CD4-positive, CD25-positive, alpha-beta regulatory T cell (primary cell): ENCODE measurements at regions not wholly inside any gene's neighbourhood (a gene's known extent, or its start where the extent isn't known, plus 50 kb on each side); places are given as distances from the start of the nearest gene placed in this dataset.

Experiments used
- ATAC-seq, 2 donors: fragments of 150-1000 bp; cut with Tn5 transposase; one replicate each; pipeline ENCODE4 v1.10.0; 2021; ENCODE audit warnings: low read depth in 2 of 2, moderate number of reproducible peaks in 2 of 2, moderate library complexity in 1 of 2
- DNase-seq, 3 donors: peaks; one replicate each; pipeline versions ENCODE4 v3.0.0 to v3.0.0-alpha.2; 2012 to 2022; ENCODE audit warnings: mixed read lengths in 1 of 3
- H3K27ac ChIP-seq: one replicate; pipeline ENCODE4 v1.7.0; 2013; ENCODE audit warnings: mild to moderate bottlenecking, low read length; ENCODE audit not compliant: insufficient read depth, poor library complexity, severe bottlenecking
- H3K27me3 ChIP-seq: one replicate; pipeline ENCODE4 v1.7.0; 2013; ENCODE audit warnings: low read length; ENCODE audit not compliant: control insufficient read depth, insufficient read depth
- H3K36me3 ChIP-seq: one replicate; pipeline ENCODE4 v1.7.0; 2013; ENCODE audit warnings: mild to moderate bottlenecking, low read length, moderate library complexity; ENCODE audit not compliant: control insufficient read depth, insufficient read depth
- H3K4me1 ChIP-seq: 2 replicates; pipeline ENCODE4 v1.7.0; 2013; ENCODE audit warnings: mild to moderate bottlenecking, low read length; ENCODE audit not compliant: insufficient read depth, control insufficient read depth, poor library complexity, severe bottlenecking
- H3K4me3 ChIP-seq: one replicate; pipeline ENCODE4 v1.7.0; 2013; ENCODE audit warnings: low read depth, mild to moderate bottlenecking, low read length, moderate library complexity
- H3K9me3 ChIP-seq, 2 experiments: 1 replicate in 1 of 2; 2 replicates in 1 of 2; pipeline ENCODE4 v1.7.0; 2013; ENCODE audit warnings: low read length in 2 of 2, mild to moderate bottlenecking in 1 of 2, moderate library complexity in 1 of 2; ENCODE audit not compliant: control insufficient read depth in 2 of 2
- H3K27ac Mint-ChIP-seq, 3 donors: one replicate each; pipeline ENCODE4 v1.8.0; 2020 to 2022; ENCODE audit warnings: mild to moderate bottlenecking in 3 of 3, mixed read lengths in 3 of 3, moderate library complexity in 2 of 3
- H3K27me3 Mint-ChIP-seq: one replicate; pipeline ENCODE4 v1.8.0; 2022; ENCODE audit warnings: mild to moderate bottlenecking, mixed read lengths
- H3K36me3 Mint-ChIP-seq: one replicate; pipeline ENCODE4 v1.8.0; 2020; ENCODE audit warnings: mixed read lengths
- H3K4me1 Mint-ChIP-seq, 4 donors: one replicate each; pipeline ENCODE4 v1.8.0; 2020 to 2022; ENCODE audit warnings: mixed read lengths in 4 of 4, mild to moderate bottlenecking in 1 of 4
- H3K4me3 Mint-ChIP-seq, 4 donors: one replicate each; pipeline ENCODE4 v1.8.0; 2020 to 2022; ENCODE audit warnings: mild to moderate bottlenecking in 4 of 4, mixed read lengths in 4 of 4, moderate library complexity in 3 of 4
- H3K9me3 Mint-ChIP-seq, 7 donors: one replicate each; pipeline ENCODE4 v1.8.0; 2020 to 2022; ENCODE audit warnings: mixed read lengths in 7 of 7, mild to moderate bottlenecking in 3 of 7, moderate library complexity in 2 of 7

DNA sequence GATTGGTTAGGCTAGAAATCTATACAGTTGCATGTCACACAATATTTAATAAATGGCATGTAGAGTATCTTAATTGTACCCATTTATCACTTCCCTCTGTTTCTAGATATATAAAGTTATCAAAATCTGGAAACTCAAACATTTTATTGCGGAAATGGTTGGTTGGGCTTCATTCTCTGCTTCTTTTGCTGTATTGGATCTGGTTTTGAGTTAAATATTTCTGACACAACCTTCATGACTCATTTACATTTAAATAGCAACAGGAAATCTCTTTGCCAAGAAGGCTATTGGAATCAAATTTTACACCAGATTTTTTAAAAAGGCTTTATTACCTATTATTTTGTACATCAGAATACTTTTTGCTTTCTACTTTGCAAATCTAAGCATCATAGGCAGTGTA is 153.8 kb downstream of the EBLN2 start:
- Mint-ChIP-seq H3K27me3 (peaks cover 16% of the 10 kb centered on the region), H3K36me3 (no peaks in the 10 kb centered on the region), H3K4me3 (no peak overlapping the region), H3K4me1 (no peaks in the 10 kb centered on the region), H3K9me3 (peaks cover 0 to 4% (median 0%) of the 10 kb centered on the region in 7 donors), H3K27ac (no peak overlapping the region)
- Histone ChIP-seq H3K27ac (no peak overlapping the region), H3K4me1 (no peaks in the 10 kb centered on the region), H3K4me3 (no peak overlapping the region), H3K36me3 (no peaks in the 10 kb centered on the region), H3K27me3 (no peaks in the 10 kb centered on the region), H3K9me3 (no peaks in the 10 kb centered on the region)
- no peak for ATAC-seq
- no peak for DNase-seq

DNA sequence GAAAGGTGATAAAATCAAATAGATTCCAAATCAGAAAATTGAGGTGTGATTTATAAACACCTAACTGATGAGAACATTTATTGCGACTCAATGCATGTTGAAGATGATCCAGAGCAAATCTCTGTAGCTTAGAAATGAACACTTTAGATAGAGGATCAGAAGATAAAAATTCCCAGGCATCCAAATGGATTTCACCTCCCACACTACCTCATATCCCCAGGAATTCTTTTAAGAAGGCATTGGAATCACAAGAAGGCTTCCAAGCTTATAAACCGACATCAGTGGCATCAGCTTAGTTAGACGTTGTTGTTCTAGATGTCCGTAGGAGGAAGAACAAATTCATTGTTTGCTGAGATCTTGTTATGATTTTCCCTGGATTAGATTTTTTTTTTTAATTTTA is 154.4 kb downstream of the EBLN2 start:
- H3K27ac Mint-ChIP-seq = no peak overlapping the region
- Histone ChIP-seq H3K27me3 (no peaks in the 10 kb centered on the region), H3K36me3 (no peaks in the 10 kb centered on the region), H3K4me1 (no peaks in the 10 kb centered on the region), H3K27ac (no peak overlapping the region), H3K4me3 (no peak overlapping the region), H3K9me3 (no peaks in the 10 kb centered on the region)
- ATAC-seq (no peak), DNase-seq (no peak)
- no peaks in the 10 kb centered on the region for H3K36me3 Mint-ChIP-seq
- peaks cover 16% of the 10 kb centered on the region for H3K27me3 Mint-ChIP-seq
- peaks cover 0 to 4% (median 0%) of the 10 kb centered on the region in 7 donors for H3K9me3 Mint-ChIP-seq
- no peaks in the 10 kb centered on the region for H3K4me1 Mint-ChIP-seq
- H3K4me3 Mint-ChIP-seq = no peak overlapping the region

DNA sequence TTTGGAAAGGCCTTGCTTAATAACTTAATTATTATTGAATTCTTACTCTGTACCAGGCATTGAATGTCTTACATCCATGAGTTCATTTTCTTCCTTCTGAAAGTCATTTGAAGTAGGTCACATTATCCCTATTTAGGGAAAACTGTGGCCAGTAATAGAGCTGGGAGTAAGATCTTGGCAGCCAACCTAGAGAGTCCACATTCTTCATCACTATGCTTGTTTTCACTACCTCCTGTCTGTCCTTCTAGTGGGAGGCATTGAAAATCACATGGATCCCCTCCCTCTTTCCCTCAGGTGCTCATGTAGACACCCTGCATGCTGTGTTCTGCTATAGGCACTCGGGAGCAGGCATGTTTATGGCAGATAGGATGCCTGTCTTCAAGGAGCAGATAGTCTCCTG is 154.9 kb downstream of the EBLN2 start:
- Mint-ChIP-seq H3K27ac (no peak overlapping the region), H3K36me3 (no peaks in the 10 kb centered on the region), H3K27me3 (peaks cover 16% of the 10 kb centered on the region), H3K4me1 (no peaks in the 10 kb centered on the region), H3K4me3 (no peak overlapping the region), H3K9me3 (peaks cover 0 to 4% (median 0%) of the 10 kb centered on the region in 7 donors)
- H3K4me1 ChIP-seq = no peaks in the 10 kb centered on the region
- H3K27ac ChIP-seq = no peak overlapping the region
- DNase-seq = no peak
- no peaks in the 10 kb centered on the region for H3K27me3 ChIP-seq
- H3K36me3 ChIP-seq = no peaks in the 10 kb centered on the region
- no peak for ATAC-seq
- H3K9me3 ChIP-seq = no peaks in the 10 kb centered on the region
- no peak overlapping the region for H3K4me3 ChIP-seq

DNA sequence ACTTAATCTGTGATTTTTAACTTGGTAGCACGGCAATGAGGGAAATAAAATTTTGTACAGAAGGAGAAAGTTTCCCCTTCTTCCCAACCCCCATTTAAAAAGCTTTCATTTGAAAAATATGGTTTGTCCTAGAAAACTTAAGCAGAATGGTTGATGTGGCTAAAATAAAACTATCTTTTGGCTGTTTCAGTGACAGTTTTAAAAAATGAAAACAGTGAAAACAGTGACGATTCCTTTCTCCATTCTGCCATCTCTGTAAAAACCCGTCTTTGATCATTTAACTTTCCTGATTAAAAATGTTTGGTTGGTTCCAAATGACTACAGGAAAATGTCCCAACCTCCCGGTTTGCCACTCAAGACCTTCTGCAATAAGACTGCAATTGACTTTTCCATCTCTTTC is 160.7 kb downstream of the EBLN2 start:
- Mint-ChIP-seq H3K36me3 (no peaks in the 10 kb centered on the region), H3K4me1 (no peaks in the 10 kb centered on the region), H3K27me3 (peaks cover 9% of the 10 kb centered on the region), H3K27ac (no peak overlapping the region), H3K4me3 (no peak overlapping the region), H3K9me3 (peaks cover 0 to 4% (median 0%) of the 10 kb centered on the region in 7 donors)
- Histone ChIP-seq H3K4me1 (no peaks in the 10 kb centered on the region), H3K27ac (no peak overlapping the region), H3K36me3 (no peaks in the 10 kb centered on the region), H3K4me3 (no peak overlapping the region), H3K9me3 (no peaks in the 10 kb centered on the region), H3K27me3 (no peaks in the 10 kb centered on the region)
- no peak for ATAC-seq
- DNase-seq = no peak

DNA sequence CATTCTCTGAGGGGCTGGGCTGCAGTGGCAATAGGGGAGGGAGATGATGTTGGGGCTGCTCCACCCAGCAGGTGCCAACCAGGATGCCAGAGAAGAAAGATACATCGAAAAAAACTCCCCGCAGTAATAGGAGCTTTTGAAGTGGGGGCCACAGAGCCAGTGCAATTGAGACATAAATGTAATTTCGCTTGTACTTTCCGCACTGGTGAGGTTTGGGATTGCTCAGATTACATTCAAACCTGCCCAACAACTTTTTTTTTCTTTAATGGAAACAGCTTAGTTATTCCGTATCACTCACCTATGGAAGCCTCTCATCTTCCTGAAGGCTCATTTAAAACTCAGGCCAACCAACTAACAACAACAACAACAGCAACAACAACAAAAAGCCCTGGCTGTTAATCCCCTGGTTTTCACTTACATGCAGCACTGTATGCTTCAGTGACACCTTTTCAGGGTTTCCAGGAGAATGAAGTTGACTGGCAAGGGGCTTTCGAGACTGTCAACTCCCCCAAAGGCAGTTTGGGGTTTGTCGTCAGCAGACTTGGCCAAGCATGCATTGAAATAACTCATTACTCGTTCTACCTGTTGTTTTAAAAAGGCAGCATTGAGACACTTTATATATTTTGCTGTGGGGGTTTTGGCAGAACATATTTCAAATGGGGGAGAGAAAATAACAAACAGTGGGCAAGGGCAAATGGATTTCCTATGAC is 163.8 kb downstream of the EBLN2 start:
- no peak overlapping the region for H3K4me3 Mint-ChIP-seq
- DNase-seq = no peak
- Histone ChIP-seq H3K4me1 (no peaks in the 10 kb centered on the region), H3K36me3 (no peaks in the 10 kb centered on the region), H3K27me3 (no peaks in the 10 kb centered on the region), H3K9me3 (no peaks in the 10 kb centered on the region), H3K4me3 (no peak overlapping the region), H3K27ac (no peak overlapping the region)
- peaks cover 0 to 4% (median 0%) of the 10 kb centered on the region in 7 donors for H3K9me3 Mint-ChIP-seq
- no peak overlapping the region for H3K27ac Mint-ChIP-seq
- ATAC-seq = no peak
- no peaks in the 10 kb centered on the region for H3K4me1 Mint-ChIP-seq
- H3K36me3 Mint-ChIP-seq = no peaks in the 10 kb centered on the region
- no peaks in the 10 kb centered on the region for H3K27me3 Mint-ChIP-seq

DNA sequence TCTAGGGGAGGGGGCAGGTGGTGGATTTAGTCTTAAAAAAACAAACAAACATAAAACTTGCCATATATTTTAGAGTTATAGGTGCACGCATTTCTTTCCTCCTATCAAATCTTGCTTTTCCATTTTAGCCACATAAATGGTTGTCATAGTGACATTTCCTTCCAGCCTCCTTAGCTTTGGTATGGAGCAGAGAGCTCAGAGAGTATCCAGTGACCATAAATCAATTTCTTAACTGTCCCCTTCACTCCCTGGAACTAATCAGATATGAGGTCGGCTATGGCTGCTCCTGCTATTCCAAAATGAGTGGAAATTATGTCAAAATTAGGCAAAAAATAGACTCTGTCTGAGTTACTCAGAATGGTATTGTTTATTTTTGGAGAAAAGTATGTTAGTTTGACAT is 164.5 kb downstream of the EBLN2 start:
- no peak overlapping the region for H3K4me3 ChIP-seq
- no peaks in the 10 kb centered on the region for H3K4me1 ChIP-seq
- Mint-ChIP-seq H3K4me1 (no peaks in the 10 kb centered on the region), H3K9me3 (peaks cover 0 to 4% (median 0%) of the 10 kb centered on the region in 7 donors), H3K27ac (no peak overlapping the region), H3K36me3 (no peaks in the 10 kb centered on the region), H3K27me3 (no peaks in the 10 kb centered on the region), H3K4me3 (no peak overlapping the region)
- H3K27me3 ChIP-seq = no peaks in the 10 kb centered on the region
- H3K36me3 ChIP-seq = no peaks in the 10 kb centered on the region
- H3K27ac ChIP-seq = no peak overlapping the region
- no peaks in the 10 kb centered on the region for H3K9me3 ChIP-seq
- ATAC-seq (no peak), DNase-seq (no peak)

DNA sequence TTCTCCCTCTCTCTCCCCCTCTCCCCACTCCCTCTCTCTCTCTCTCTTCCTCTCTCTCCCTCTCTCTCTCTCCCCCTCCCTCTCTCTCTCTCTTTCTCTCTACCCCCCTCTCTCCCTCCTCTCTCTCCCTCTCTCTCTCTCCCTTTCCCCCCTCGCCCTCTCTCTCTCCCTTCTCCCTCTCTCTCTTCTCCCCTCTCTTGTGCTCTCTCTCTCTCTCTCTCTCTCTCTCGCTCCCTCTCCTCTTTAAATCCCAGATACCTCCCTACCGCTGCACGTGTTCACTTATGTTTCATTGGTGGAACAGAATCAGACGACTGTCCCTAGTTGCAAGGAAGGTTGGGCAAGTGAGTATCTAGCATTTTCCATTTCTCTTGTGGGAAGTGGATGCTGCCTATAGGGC is 166.5 kb downstream of the EBLN2 start:
- no peak for ATAC-seq
- H3K27me3 Mint-ChIP-seq = no peaks in the 10 kb centered on the region
- Histone ChIP-seq H3K36me3 (no peaks in the 10 kb centered on the region), H3K27ac (no peak overlapping the region), H3K9me3 (no peaks in the 10 kb centered on the region), H3K27me3 (no peaks in the 10 kb centered on the region), H3K4me3 (no peak overlapping the region), H3K4me1 (no peaks in the 10 kb centered on the region)
- H3K4me3 Mint-ChIP-seq = no peak overlapping the region
- H3K4me1 Mint-ChIP-seq = no peaks in the 10 kb centered on the region
- no peak overlapping the region for H3K27ac Mint-ChIP-seq
- H3K9me3 Mint-ChIP-seq = no peaks in the 10 kb centered on the region
- no peaks in the 10 kb centered on the region for H3K36me3 Mint-ChIP-seq
- no peak for DNase-seq

DNA sequence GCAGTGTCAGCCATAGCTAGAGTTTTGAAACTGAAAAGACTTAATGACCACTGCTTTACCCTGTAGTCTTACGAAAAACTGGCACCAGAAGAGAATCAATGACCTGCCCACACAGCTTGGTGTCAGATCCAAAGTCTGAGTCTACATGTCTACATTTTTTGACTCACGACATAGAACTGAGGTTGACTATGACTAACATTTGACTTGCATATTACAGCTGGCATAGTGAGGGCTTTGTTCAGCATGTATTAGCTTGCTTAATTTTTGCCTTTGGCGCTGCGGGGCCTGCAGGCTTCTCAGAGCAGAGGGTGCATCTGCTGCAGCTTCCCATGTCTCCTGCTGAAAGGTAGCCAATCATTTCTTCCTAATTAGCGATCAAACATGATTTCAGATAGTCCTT is 167.0 kb downstream of the EBLN2 start:
- Histone ChIP-seq H3K9me3 (no peaks in the 10 kb centered on the region), H3K36me3 (no peaks in the 10 kb centered on the region), H3K4me3 (no peak overlapping the region), H3K4me1 (no peaks in the 10 kb centered on the region), H3K27ac (no peak overlapping the region), H3K27me3 (no peaks in the 10 kb centered on the region)
- DNase-seq (no peak), ATAC-seq (no peak)
- no peak overlapping the region for H3K4me3 Mint-ChIP-seq
- H3K27ac Mint-ChIP-seq = no peak overlapping the region
- no peaks in the 10 kb centered on the region for H3K27me3 Mint-ChIP-seq
- no peaks in the 10 kb centered on the region for H3K4me1 Mint-ChIP-seq
- H3K36me3 Mint-ChIP-seq = no peaks in the 10 kb centered on the region
- H3K9me3 Mint-ChIP-seq = no peaks in the 10 kb centered on the region
